ENCODE measurements at regions not wholly inside any gene's neighbourhood (a gene's known extent, or its start where the extent isn't known, plus 50 kb on each side); places are given as distances from the start of the nearest gene placed in this dataset.

DNA sequence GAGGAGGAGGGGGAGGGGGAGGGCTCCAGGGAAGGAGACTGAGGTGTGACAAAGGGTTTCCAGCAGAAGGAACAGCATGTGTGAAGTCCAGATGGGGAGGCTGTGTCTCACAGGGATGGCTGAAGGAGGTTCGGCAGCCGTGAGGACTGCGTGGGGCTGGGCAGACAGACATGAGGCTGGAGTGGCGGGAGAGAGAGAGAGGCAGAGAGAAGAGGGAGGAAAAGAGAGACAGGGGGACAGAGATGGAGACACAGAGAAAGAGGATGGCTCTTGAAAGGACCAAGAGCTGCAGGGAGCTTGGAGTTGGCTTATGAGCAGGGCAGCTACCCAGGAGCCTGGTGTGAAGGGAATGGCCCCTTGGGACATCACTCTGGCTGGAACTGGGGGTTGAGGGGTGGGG, 138.9 kb upstream of the ASB18 start:
- in situ Hi-C loops (cut with HindIII; ENCODE audit: low sequenced_read_pairs): no loop called here

DNA sequence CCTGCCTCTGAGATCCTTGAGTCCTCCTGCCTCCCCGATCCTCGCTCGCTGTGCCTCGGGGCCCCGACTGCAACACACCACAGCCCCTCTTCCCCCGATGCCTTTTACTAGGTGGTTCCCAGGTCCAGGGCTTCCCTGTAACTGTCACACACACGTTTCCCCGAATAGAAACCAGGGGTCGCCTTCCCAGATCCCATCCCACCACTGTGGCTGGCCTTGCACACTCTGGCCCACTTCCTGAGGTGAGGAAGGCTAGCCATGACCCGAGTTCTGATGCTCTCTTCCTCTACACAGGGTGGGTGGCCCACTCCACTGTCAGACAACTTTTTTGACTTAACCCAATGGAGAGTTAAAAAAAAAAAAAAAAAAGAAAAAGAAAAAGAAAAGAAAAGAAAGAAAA, 139.6 kb upstream of the ASB18 start:
- in situ Hi-C loops (cut with HindIII; ENCODE audit: low sequenced_read_pairs): no loop called here

DNA sequence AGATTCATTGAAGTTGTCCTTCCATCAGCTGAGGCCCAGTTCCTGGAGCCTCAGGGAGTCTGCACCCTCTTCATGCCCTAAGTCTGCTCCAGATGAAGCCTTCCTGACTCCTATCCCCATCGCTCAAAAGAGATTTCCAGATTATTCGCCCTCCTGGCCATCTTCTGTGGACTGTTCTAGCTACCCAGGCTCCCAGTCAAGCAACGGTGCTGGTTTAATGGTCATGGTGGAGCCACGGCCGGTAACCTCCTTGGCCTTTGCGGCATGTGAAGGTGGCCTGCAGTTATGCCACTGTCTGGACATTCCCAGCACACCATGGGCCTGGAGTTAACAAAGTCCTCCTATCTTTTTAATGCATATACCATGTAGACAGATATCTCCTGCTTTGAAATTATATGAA, 140.1 kb upstream of the ASB18 start:
- in situ Hi-C loops (cut with HindIII; ENCODE audit: low sequenced_read_pairs): no loop called here

DNA sequence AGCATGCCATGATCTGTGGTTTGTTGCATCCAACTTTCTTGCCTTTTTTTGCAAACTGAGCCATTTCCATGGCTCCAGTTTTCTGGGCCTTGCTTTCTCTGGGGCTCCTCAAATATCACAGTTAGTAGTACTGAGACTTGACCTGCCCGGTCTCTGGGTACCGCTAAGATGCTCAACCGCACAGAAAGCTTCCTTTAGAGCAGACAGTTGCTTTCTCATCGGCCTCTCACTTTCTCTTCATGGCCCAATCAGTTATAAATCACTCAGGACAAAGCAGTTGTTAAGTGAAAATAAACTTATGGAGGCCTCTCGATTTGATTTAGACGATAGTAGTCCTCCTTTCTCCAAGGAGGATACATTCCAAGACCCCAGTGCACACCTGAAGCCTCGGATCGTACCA, 141.2 kb upstream of the ASB18 start:
- in situ Hi-C loops (cut with HindIII; ENCODE audit: low sequenced_read_pairs): no loop called here

DNA sequence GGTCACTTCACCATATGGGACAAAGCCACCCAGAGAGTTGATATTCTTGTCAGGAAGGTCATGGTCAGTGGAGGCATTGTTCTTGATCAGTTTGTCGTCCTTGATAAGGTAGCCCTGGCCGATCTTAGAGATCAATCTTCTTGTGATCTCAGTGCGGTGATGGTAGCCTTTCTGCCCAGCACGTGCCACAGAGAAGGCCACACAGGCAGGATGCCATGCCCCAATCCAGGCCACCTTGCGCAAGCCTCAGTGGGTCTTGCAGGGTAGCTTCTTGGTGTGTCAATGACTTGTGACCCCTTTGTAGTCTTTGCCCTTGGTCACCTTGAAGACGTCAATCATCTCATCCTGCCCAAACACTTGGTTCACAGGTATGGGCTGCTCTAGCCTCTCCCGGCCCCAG, 143.9 kb upstream of the ASB18 start:
- in situ Hi-C loops (cut with HindIII; ENCODE audit: low sequenced_read_pairs): no loop called here

DNA sequence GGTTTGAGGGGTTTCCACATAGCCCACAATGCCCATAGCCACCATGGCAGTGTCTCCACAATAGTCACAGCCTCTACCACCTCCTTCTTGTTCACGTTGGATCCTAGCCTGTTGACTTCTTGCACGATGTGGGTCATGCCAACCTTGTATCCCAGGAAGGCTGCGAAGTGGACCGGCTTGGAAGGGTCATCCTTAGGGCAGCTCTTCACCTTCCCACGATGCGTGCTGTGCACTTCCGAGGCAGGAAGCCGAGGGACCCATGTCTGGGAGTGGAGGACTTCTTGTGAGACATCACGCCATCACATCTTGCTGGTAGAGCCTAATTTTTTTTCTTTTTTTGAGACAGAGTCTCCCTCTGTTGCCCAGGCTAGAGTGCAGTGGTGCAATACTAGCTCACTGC, 144.6 kb upstream of the ASB18 start:
- in situ Hi-C loops (cut with HindIII; ENCODE audit: low sequenced_read_pairs): no loop called here

DNA sequence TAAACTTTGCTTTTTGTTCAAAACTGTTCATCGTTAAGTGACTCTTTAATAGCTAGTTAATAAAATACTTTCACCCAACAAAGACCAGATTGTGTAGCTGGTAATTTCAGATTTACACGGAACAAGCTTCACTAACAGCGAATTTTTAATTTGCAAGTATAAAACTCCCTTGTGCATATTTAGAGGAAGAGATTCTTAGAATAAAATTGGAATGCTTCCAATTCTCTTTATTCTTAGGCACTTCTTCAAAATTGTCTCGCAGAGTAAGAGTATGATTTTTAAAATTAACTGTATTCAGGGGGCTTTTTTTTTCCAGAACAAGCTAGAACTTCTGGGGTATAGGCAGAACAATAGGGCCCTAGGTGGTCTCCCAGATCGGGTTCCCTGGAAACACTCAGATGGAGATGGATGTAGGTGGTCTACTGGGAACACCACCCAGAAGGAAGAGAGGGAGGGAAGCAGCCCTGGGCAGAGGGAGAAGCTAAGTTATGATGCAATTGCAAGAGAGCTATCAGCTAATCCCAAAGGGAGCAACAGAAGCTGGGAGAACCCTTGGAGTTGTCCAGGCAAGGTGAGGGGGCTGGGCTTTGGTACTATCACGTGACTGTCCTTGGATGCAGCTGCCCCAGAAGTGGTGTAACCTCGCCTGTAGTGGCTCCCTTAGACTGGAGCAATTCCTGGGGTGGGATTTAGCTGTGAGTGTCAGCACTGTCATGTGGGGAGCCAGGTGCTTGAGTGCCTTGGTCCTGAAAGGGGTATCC, 151.7 kb upstream of the ASB18 start:
- in situ Hi-C loops (cut with HindIII; ENCODE audit: low sequenced_read_pairs): no loop called here

DNA sequence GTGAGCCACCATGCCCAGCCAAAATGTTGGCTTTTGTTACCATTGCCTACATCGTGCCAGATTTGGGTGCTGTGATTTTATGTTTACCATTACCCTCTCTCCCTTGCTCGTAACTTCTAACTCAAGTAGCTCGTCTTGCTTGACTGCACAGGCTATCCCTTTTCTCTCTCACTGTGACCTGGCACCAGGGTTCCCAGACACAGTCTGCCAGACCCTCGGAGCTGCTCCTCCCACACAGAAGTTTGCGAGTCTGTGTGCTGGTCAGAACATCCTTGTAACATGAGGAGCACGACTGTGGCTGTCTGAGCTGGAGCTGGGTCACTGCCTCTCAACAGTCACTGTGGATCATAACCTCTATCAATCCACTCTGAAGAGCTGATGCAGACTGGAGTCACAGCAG, 152.5 kb upstream of the ACKR3 start:
- in situ Hi-C loops (cut with HindIII; ENCODE audit: low sequenced_read_pairs): no loop called here

DNA sequence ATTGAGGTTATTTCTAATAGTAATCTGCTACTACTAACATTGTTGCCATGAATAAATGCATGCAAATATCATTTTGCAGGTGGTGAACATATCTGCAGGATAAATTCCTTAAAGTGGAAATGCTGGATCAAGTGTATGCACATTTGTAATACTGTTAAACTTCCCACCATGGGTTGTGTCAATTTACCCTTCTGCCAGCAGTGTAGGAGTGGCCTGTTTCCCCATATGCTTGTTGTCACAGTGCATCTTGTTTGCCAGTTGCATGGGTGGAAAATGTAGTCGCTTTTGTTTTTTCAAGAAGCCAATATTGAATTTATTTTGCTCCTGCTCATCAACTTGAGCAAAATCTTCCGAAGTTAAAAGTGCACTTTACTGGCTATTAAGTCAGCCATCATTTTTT, 139.0 kb upstream of the ACKR3 start:
- in situ Hi-C loops (cut with HindIII; ENCODE audit: low sequenced_read_pairs): no loop called here

DNA sequence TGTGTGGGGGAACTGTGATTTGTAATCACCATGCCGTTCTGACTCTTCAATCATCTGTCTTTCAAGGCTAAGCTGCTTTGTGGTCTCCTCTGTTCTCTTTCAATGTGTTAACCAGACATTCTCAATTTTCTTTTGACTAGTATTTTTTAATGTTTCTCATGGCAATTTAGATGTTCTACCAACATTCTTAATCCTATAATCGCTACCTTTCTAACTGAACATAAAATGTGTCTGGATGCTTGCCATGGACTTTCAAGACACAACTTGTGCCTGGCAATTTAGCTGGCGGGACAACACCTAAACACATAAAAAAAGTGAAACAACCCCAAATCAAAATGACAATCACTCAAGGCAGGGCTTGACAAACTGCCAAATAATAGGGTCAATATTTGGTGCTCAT, 135.0 kb upstream of the ACKR3 start:
- in situ Hi-C loops (cut with HindIII; ENCODE audit: low sequenced_read_pairs): no loop called here

DNA sequence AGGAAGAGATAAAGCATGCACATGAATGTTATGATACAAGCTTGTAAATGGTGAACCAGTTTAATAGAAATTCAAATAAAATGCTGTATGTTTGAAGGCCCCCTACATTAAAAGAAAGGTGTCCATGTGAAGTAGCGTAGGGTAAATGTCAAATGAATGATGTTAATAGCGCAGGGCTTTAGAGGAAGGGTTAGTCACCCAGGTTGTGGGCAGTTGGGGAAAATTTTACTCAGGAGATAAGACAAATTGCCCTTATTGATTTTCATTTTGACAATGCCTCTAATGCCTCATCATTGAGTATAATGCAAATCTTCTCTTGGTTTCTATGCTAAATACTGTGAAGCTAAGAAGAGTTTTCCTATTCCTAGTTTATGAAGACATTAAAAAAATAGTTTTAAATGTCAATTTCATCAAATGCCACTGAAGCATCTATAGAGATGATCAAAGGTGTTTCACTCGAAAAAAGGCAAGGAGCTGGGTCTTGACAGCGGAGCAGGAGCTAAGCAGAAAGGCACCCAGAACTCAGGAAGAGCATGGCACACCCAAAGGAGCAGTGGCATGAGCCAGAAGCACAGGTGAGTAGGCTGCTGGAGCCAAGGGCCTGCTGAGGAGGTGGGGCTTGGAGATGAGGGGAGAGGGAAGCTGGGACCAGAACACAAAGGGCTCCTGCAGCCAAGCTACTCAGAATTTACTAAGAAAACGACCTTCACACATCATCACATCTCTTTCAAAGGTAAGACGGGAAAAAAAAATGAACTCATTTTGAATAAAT, 129.3 kb upstream of the ACKR3 start:
- in situ Hi-C loops (cut with HindIII; ENCODE audit: low sequenced_read_pairs): no loop called here

DNA sequence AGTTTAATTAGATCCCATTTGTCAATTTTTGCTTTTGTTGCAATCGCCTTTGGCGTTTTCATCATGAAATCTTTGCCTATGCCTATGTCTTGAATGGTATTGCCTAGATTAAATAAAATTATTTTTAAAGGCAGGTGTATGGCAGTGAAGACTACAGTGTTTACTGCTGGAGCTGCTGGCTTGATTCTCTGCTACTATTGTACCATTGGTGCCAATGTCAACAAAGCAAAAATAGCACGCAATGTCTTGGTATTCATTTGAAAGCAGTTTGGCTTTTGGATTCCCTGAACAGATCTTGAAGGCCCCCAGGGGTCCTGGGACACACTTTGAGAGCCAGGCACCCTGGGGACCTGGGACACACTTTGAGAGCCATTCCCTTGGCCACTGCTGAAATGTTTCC, 125.4 kb upstream of the ACKR3 start:
- in situ Hi-C loops (cut with HindIII; ENCODE audit: low sequenced_read_pairs): no loop called here

DNA sequence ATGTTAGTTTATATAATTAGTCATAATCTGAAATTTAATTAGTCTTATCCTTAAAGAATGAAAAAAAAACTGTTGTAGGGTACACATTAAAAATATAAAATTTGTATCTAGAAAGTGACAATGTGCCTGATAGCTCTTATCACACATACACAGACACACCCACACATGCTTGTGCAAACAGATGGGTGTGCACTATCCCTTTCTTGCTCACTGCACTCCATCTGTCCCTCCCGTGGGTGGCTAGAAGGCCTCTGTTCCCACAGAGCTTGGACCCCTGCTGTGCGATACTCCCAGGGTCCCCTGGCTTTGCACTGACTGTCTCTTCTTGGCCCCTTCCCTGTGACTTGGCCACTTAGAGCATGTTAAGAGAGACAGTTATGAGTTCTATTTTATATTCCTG, 123.9 kb upstream of the ACKR3 start:
- in situ Hi-C loops (cut with HindIII; ENCODE audit: low sequenced_read_pairs): no loop called here

DNA sequence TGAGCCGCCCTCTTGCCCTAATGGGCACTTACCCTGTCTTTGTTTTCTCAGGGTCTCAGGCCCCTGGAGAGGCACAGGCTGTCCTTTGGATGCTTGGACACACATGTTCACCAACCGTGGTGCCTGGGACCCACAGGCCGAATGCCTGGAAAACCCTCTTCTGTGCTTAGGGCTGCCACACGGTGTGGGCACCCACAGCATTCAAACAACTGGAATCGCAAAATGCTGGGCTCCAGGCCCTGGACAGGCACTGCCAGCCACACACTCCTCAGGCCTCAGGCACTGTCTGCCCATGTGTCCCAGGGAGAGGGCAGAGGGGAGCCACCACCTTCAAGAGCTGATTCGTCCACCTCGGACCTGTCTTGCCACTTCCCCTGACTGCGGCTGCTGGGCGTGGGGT, 123.1 kb upstream of the ACKR3 start:
- in situ Hi-C loops (cut with HindIII; ENCODE audit: low sequenced_read_pairs): no loop called here

DNA sequence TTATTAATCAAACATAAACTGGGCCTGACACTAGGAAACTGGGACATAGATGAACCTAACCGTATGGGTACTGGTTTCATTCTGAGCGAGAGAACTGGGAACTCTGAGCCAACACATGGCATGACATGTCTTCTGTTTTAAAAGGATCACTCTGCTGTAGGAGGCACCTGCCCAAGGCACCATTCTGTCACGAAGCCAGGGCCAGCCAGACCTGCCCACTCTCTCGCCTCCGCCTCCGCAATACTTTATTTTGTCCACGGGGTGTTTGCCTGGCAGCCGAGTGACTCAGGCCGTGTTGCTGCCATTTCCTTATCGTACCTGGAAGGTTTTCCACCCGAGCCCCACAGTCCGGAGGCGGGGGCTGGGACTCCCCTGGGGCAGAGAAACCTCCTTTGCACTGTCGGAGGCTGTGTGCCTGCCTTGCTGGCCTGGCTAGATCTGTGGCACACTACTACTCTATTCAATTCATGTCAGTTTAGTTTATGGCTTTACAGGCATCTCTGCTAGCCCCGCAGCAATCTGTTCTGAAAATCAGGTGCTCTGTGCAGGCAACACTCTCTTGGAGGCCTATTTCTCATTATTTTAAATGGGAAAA, 120.4 kb upstream of the ACKR3 start:
- in situ Hi-C loops (cut with HindIII; ENCODE audit: low sequenced_read_pairs): no loop called here

DNA sequence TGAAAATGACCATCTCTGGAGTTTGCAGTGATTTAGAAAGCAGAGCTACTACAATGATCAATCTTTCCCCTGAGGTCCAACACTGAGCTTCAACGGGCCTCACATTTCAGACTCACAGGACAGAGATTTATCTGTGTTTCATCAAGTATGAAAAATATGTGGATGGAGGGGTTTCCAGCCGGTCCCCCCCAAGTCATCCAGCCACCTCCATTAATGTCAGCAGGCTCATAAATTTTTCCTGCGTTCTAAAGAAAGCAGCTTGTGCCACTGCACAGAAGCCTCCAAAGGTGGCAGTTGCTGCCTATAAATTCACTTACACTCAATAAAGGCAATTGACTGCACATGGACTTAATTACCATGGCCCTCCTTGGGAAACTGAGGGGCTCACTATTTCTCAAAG, 117.4 kb upstream of the ACKR3 start:
- in situ Hi-C loops (cut with HindIII; ENCODE audit: low sequenced_read_pairs): no loop called here

DNA sequence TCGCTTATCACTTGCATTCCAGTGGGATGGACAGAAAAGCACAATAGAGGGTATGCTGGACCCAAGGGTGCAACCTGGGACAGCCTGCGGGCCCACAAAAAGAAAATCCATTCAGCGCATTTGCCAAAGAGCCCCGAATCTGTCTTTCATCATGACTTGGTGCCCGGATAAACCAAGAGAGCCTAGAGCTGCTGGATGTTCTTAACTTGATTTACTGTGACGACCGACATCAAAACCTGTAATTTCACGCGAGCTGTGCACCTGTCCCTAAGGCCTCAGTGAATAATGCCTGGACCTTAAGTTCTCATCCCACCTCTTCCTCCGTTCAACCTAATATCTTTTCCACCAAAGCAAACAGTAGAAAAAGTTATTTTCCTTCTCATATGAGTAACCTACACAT, 115.5 kb upstream of the ACKR3 start:
- in situ Hi-C loops (cut with HindIII; ENCODE audit: low sequenced_read_pairs): no loop called here

DNA sequence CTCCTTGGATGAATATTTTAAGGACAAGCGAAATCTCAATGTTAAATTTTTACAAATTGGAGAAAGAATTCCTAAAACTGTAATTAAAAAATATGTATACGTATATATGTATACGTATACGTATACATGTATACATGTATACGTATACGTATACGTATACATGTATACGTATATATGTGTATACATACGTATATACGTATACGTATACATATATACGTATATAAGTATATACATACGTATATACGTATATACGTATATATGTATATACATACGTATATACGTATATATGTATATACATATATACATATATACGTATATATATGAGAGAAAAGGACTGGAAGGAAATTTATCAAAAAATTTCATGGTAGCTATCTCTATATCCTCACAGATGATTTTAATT, 110.2 kb upstream of the ACKR3 start:
- in situ Hi-C loops (cut with HindIII; ENCODE audit: low sequenced_read_pairs): no loop called here

DNA sequence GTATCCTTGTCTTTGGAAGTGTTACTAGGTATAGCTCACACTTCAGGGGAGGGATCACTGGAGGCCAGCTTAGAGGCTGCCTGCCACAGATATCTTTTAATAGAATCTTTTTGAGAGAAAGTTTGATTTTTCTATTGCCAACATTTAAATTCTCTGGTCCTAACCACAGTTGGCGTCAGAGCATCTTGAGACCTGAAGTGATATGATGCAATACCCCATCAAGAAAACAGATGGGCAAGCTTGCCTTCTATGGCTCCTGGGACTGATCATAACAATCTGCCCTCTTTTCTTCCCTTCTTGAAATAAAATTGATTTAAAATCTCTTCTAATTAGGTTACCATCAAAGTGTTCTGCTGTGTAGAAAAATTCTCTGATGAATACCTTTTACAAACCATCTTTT, 105.5 kb upstream of the ACKR3 start:
- in situ Hi-C loops (cut with HindIII; ENCODE audit: low sequenced_read_pairs): no loop called here

DNA sequence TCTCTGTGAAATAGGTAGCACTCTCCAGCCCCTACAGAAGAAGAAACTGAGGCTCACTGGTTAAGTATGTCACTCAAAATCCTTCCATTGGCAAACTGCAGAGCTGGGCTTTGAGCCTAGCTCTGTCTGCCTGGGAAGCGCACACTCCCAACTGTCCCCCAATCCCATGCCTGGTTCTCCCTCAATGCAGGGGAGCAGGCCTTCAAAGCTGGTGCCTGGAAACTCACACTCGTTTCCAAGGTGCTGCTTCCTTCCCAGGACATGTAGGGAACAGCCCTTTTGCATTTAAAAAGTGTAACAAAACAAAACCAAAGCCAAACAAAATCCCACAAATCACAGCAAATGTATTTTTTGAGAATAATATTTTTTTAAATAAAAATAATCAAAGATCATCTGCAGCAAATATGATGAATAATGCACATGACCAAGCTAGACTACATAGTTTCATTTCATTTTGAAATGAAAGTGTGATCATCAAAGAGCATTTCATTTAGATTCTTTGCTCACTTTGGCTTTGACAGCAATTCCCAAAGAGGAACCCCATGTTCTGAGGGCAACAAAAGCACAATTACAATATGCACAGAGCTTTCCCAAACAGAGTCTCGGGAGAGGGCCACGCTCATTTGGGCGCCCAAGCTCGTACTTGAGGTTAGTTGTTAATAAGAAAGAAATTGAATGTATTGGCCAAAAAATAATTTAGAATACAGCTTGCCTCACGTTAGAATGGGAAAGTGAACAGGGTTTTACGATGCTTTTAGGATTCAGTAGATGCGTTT, 96.7 kb upstream of the ACKR3 start:
- in situ Hi-C loops (cut with HindIII; ENCODE audit: low sequenced_read_pairs): no loop called here

DNA sequence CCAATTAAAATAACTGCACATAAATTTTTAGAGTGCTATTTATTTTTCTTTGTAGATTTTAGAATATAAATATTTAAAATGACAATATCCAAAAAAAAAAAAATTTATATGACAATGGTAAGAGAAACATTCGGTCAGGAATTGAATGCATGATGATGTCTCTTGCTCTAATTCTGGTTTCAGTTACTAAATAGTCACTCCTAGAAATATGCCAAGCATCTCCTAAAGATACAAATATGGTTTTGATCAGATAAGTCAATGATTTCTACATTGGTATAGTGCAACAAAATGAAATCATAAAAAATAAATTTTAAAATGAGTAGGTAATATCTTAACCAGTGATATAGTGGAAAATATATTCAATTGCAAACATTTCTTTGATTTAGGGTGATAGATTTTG, 95.9 kb upstream of the ACKR3 start:
- in situ Hi-C loops (cut with HindIII; ENCODE audit: low sequenced_read_pairs): no loop called here

DNA sequence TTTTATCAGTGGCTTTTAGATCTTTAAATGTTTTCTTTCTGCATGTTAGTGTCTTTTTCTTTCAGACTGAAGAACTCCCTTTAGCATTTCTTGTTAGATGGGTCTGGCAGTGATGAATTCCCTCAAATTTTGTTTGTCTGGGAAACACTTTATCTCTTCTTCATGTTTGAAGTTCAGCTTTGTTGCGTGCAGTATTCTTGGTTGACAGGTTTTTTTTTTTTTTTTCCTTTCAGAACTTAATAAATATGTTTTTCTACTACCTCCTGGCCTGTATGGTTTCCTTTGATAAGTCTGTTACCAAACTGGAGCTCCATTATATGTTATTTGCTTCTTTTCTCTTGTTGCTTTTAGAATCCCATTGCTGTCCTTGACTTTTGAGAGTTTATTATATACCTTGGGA, 89.8 kb upstream of the ACKR3 start:
- in situ Hi-C loops (cut with HindIII; ENCODE audit: low sequenced_read_pairs): no loop called here
